ENCODE measurements at regions not wholly inside any gene's neighbourhood (a gene's known extent, or its start where the extent isn't known, plus 50 kb on each side); places are given as distances from the start of the nearest gene placed in this dataset.

- H3K36me3 Mint-ChIP-seq (ENCODE audit: low read depth), result no peaks in the 10 kb centered on the region
These were observed 110.9 kb upstream of the ARGLU1 start for GRCh38 chr13:106678646-106679418.

DNA sequence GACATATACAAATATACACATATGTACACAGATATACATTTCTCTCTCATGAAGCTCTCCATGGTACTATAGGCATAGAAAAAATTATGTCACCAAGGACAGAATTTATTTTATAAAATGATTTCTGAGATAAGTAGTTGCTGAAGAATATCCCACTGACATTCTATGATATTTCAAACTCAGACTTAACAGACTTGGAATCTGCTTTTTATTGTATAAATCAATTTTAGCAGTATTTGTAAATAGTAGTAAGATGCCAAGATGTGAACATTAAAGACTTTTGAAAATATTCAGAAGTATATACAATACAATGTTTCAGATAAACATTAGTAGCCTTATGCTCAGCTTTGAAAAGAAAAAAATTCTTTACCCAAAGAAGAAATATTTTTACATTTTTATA is 107.4 kb upstream of the ARGLU1 start:
- H3K36me3 Mint-ChIP-seq (ENCODE audit: low read depth), result no peaks in the 10 kb centered on the region
- H3K4me3 Mint-ChIP-seq, result no peak overlapping the region
- no peaks in the 10 kb centered on the region for H3K9me3 Mint-ChIP-seq
- no peaks in the 10 kb centered on the region for H3K4me1 Mint-ChIP-seq (ENCODE audit: low read depth)
- no peaks in the 10 kb centered on the region for H3K27me3 Mint-ChIP-seq (ENCODE audit: low read depth)
- no peak overlapping the region for H3K27ac Mint-ChIP-seq

More at GRCh38 chr13:106678646-106679418, 110.9 kb upstream of the ARGLU1 start:
- H3K4me1 Mint-ChIP-seq (ENCODE audit: low read depth), result no peaks in the 10 kb centered on the region
- no peaks in the 10 kb centered on the region for H3K27me3 Mint-ChIP-seq (ENCODE audit: low read depth)
- H3K9me3 Mint-ChIP-seq, result no peaks in the 10 kb centered on the region
- H3K4me3 Mint-ChIP-seq, result no peak overlapping the region
- no peak overlapping the region for H3K27ac Mint-ChIP-seq

DNA sequence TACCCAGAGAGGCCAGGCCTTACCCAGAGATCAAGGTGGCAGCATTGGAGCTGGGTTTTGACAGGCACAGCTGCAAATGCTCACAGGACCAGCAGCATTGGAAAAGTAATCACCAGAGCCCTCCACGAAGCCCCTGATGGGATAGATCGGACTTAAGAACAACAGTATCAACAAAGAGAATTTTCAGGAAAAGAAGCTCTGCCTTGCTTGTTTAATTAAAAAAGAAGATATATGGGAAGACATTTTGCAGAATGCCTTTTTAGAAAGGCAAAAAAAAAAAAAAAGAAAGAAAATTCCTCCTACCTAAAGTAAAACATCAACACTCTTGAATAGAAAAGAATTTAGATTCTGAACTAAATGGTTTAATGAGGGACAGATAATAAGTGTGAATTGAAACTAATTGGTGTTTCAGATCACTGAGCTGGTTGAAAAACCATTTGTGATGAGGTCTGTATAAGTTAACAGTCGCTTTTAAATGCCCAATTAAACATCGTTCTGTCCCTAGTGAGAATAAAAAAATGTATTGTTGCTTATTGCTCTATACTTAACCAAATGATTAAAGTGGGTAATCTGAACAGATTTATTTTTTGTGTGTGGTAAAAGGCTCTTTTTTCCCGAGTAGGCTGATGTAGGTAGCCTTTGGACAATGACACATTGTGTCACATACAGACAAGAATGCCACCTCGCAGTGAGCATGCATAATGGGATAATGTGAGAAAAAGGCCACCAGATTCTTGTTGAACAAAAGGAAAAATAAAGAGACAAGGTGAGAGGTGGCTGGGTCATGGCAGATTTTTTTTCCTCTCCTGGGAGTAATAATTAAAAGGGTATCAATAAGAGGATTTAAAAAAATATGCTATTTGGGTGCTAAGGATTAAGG is 93.0 kb upstream of the ARGLU1 start:
- no peak overlapping the region for H3K4me3 Mint-ChIP-seq
- no peaks in the 10 kb centered on the region for H3K36me3 Mint-ChIP-seq (ENCODE audit: low read depth)
- H3K9me3 Mint-ChIP-seq, result no peaks in the 10 kb centered on the region
- H3K27me3 Mint-ChIP-seq (ENCODE audit: low read depth), result no peaks in the 10 kb centered on the region
- no peaks in the 10 kb centered on the region for H3K4me1 Mint-ChIP-seq (ENCODE audit: low read depth)
- H3K27ac Mint-ChIP-seq, result no peak overlapping the region

DNA sequence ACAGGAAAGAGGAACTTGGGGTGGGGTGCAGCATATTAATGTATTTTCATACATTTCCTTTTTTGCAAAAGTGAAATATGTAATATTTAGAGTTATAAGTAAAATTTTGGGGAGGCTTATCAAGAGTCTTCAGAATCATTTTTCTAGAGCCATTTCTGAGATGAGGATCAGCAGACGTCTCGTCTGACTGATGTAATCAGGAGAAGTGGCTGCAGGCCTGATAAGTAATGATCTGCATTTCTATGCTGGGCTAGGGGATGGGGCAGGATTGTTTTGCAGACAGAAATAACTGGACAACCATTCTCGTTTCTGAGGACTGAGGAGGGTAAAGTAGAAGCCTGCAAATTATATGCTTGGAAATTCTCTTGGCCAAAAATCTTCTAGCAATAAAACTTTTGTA is 89.2 kb upstream of the ARGLU1 start:
- Mint-ChIP-seq H3K27ac (no peak overlapping the region), H3K4me1 (ENCODE audit: low read depth) (no peaks in the 10 kb centered on the region), H3K36me3 (ENCODE audit: low read depth) (no peaks in the 10 kb centered on the region), H3K9me3 (no peaks in the 10 kb centered on the region), H3K27me3 (ENCODE audit: low read depth) (no peaks in the 10 kb centered on the region), H3K4me3 (no peak overlapping the region)

DNA sequence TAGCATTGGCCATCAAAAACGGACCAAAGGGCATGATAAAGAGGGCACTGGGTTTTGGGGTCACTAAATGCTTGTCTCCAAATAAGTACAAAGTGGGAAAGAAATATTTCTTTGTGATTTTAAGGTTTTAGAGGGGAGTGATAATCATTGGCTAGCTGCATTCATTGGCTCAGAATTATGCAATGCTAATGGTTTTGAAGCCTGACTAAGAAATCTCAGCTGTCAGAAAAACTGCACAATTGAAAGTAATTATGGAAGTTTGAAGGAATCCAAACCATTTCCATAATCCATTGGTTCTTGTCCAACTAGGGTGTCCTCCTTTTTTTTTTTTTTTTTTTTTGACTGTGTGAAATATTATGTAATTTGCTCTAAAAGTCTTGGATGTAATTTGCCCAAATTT is 88.2 kb upstream of the ARGLU1 start:
- Mint-ChIP-seq H3K27ac (no peak overlapping the region), H3K27me3 (ENCODE audit: low read depth) (no peaks in the 10 kb centered on the region), H3K4me1 (ENCODE audit: low read depth) (no peaks in the 10 kb centered on the region), H3K9me3 (no peaks in the 10 kb centered on the region), H3K36me3 (ENCODE audit: low read depth) (no peaks in the 10 kb centered on the region), H3K4me3 (no peak overlapping the region)

DNA sequence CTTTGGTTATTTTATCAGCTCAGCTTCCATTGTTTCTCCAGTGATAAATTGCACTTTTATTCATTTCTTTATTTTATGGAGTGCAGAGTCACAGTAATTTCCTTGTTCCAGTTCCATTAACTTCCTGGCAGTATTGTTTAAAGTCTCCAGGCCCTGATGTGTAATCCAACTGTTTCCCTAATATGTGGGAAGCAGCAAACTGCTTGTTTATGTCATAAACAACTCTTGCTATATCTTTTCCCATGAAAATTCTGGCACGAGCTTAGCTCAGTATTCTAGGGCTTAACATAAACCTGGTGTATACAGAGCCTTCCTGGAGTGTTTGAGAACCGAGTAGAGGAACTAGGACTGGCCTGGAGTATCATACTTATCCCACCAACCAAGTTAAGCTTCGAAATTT is 83.5 kb upstream of the ARGLU1 start:
- Mint-ChIP-seq H3K9me3 (no peaks in the 10 kb centered on the region), H3K36me3 (ENCODE audit: low read depth) (no peaks in the 10 kb centered on the region)

GRCh38 chr13:106650690-106651205 is 82.8 kb upstream of the ARGLU1 start:
- Mint-ChIP-seq H3K36me3 (ENCODE audit: low read depth) (no peaks in the 10 kb centered on the region), H3K9me3 (no peaks in the 10 kb centered on the region), H3K4me3 (no peak overlapping the region), H3K27ac (no peak overlapping the region), H3K27me3 (ENCODE audit: low read depth) (no peaks in the 10 kb centered on the region), H3K4me1 (ENCODE audit: low read depth) (no peaks in the 10 kb centered on the region)

More for the DNA sequence above, 83.5 kb upstream of the ARGLU1 start:
- Mint-ChIP-seq H3K4me3 (no peak overlapping the region), H3K27ac (no peak overlapping the region), H3K4me1 (ENCODE audit: low read depth) (no peaks in the 10 kb centered on the region), H3K27me3 (ENCODE audit: low read depth) (no peaks in the 10 kb centered on the region)

GRCh38 chr13:106649495-106649894 is 81.6 kb upstream of the ARGLU1 start:
- Mint-ChIP-seq H3K36me3 (ENCODE audit: low read depth) (no peaks in the 10 kb centered on the region), H3K9me3 (no peaks in the 10 kb centered on the region), H3K4me1 (ENCODE audit: low read depth) (no peaks in the 10 kb centered on the region), H3K4me3 (no peak overlapping the region), H3K27ac (no peak overlapping the region), H3K27me3 (ENCODE audit: low read depth) (no peaks in the 10 kb centered on the region)

GRCh38 chr13:106640515-106640914 is 72.6 kb upstream of the ARGLU1 start:
- H3K27ac Mint-ChIP-seq, result no peak overlapping the region
- H3K27me3 Mint-ChIP-seq (ENCODE audit: low read depth), result no peaks in the 10 kb centered on the region
- H3K4me1 Mint-ChIP-seq (ENCODE audit: low read depth), result no peaks in the 10 kb centered on the region
- H3K9me3 Mint-ChIP-seq, result no peaks in the 10 kb centered on the region
- H3K36me3 Mint-ChIP-seq (ENCODE audit: low read depth), result no peaks in the 10 kb centered on the region
- H3K4me3 Mint-ChIP-seq, result no peak overlapping the region

DNA sequence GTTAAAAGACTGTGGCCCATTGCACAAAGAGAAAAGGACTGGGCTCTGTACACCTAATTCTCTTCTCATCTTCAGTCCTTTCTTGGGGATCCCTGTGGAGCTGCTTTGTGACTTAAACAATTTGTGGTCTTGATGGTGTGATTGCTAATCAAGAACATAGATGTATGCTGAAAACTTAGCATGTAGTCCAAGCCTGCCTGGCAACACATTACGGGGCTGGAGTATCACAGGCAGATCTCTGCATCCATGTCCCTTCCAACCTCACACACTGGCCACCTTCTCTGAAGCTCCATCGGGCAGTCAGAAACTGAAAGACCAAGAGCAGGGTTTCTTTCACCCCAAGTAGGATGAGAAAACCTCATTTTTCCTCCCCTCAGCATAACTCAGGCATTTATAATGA is 69.6 kb upstream of the ARGLU1 start:
- no peaks in the 10 kb centered on the region for H3K27me3 Mint-ChIP-seq (ENCODE audit: low read depth)
- no peak overlapping the region for H3K4me3 Mint-ChIP-seq
- H3K9me3 Mint-ChIP-seq, result no peaks in the 10 kb centered on the region
- H3K36me3 Mint-ChIP-seq (ENCODE audit: low read depth), result no peaks in the 10 kb centered on the region
- no peak overlapping the region for H3K27ac Mint-ChIP-seq
- no peaks in the 10 kb centered on the region for H3K4me1 Mint-ChIP-seq (ENCODE audit: low read depth)

GRCh38 chr13:106636492-106636891 is 68.6 kb upstream of the ARGLU1 start:
- no peak overlapping the region for H3K4me3 Mint-ChIP-seq
- peaks cover 4% of the 10 kb centered on the region for H3K27me3 Mint-ChIP-seq (ENCODE audit: low read depth)
- no peaks in the 10 kb centered on the region for H3K36me3 Mint-ChIP-seq (ENCODE audit: low read depth)
- H3K27ac Mint-ChIP-seq, result no peak overlapping the region
- no peaks in the 10 kb centered on the region for H3K9me3 Mint-ChIP-seq
- no peaks in the 10 kb centered on the region for H3K4me1 Mint-ChIP-seq (ENCODE audit: low read depth)

GRCh38 chr13:106635616-106636015 is 67.7 kb upstream of the ARGLU1 start:
- H3K36me3 Mint-ChIP-seq (ENCODE audit: low read depth), result no peaks in the 10 kb centered on the region
- H3K27ac Mint-ChIP-seq, result no peak overlapping the region
- peaks cover 4% of the 10 kb centered on the region for H3K27me3 Mint-ChIP-seq (ENCODE audit: low read depth)
- H3K9me3 Mint-ChIP-seq, result no peaks in the 10 kb centered on the region
- H3K4me1 Mint-ChIP-seq (ENCODE audit: low read depth), result no peaks in the 10 kb centered on the region
- H3K4me3 Mint-ChIP-seq, result no peak overlapping the region

DNA sequence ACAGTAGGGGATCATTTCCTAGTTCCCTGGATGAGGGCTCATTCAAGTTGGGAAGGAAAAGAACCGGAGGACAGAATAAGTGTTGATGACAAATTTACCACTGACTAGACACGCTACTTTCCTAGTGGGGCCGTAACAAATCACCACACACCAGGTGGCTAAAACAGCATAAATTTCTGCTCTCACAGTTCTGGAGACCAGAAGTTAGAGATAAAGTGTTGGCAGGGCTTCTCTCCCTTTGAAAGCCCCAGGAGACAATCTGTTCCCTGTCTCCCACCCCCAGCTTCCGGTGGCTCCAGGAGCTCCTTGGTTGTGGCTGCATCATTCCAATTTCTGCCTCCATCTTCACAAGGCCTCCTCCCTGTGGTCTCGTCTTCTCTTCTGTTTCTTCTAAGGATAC is 65.4 kb upstream of the ARGLU1 start:
- Mint-ChIP-seq H3K4me1 (ENCODE audit: low read depth) (no peaks in the 10 kb centered on the region), H3K9me3 (no peaks in the 10 kb centered on the region), H3K27me3 (ENCODE audit: low read depth) (peaks cover 4% of the 10 kb centered on the region), H3K36me3 (ENCODE audit: low read depth) (no peaks in the 10 kb centered on the region), H3K27ac (no peak overlapping the region), H3K4me3 (no peak overlapping the region)

DNA sequence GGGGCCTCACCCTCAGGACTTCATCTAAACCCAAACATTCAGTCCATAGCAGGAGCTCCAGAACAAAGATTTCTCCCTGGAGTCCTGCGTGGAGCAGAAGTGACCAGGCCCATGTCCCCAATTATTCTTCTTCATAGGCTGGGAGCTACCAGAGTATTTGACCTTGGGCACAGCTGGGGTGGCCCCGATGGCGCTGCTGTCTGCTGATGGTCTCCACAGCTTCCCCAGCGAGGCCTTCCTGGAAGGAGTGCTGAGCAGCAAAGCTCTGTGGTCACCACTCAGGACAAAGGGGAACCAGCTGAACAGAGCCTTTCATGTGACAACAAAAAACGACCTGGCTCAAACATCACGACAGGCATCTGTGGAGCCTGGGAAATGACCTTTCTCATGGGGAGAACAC is 62.7 kb upstream of the ARGLU1 start:
- Mint-ChIP-seq H3K36me3 (ENCODE audit: low read depth) (no peaks in the 10 kb centered on the region), H3K27ac (no peak overlapping the region), H3K4me1 (ENCODE audit: low read depth) (no peaks in the 10 kb centered on the region), H3K4me3 (no peak overlapping the region), H3K9me3 (no peaks in the 10 kb centered on the region), H3K27me3 (ENCODE audit: low read depth) (peaks cover 4% of the 10 kb centered on the region)

DNA sequence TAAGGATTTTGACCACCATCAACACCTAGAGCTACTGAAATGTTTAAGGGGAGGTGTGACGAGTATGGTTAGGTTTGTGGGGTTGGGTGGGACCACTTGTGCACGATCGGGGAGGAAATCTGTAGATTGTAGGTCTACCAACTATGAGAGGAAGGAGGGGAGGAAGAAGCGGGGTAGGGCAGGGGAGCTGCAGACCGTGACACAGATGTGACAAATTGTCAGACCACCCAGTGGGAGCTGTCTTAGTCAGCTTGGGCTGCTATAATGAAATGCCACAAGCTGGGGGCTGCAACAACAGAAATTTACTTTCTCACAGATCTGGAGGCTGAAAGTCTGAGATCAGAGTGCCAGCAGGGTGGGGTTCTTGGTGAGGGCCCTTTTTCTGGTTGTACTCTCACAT is 62.2 kb upstream of the ARGLU1 start:
- H3K36me3 Mint-ChIP-seq (ENCODE audit: low read depth), result no peaks in the 10 kb centered on the region
- H3K4me1 Mint-ChIP-seq (ENCODE audit: low read depth), result no peaks in the 10 kb centered on the region
- peaks cover 4% of the 10 kb centered on the region for H3K27me3 Mint-ChIP-seq (ENCODE audit: low read depth)
- no peak overlapping the region for H3K4me3 Mint-ChIP-seq
- no peaks in the 10 kb centered on the region for H3K9me3 Mint-ChIP-seq
- H3K27ac Mint-ChIP-seq, result no peak overlapping the region

Data from T-helper 1 cell treated with Interleukin-12 subunit alpha and Interleukin-12 subunit beta and Interleukin-4 antibody, amounts not matched to agents 30 μg/mL and 1 μg/mL, for 36 hours (primary cell).